ENCODE measurements at regions not wholly inside any gene's neighbourhood (a gene's known extent, or its start where the extent isn't known, plus 50 kb on each side); places are given as distances from the start of the nearest gene placed in this dataset.

DNA sequence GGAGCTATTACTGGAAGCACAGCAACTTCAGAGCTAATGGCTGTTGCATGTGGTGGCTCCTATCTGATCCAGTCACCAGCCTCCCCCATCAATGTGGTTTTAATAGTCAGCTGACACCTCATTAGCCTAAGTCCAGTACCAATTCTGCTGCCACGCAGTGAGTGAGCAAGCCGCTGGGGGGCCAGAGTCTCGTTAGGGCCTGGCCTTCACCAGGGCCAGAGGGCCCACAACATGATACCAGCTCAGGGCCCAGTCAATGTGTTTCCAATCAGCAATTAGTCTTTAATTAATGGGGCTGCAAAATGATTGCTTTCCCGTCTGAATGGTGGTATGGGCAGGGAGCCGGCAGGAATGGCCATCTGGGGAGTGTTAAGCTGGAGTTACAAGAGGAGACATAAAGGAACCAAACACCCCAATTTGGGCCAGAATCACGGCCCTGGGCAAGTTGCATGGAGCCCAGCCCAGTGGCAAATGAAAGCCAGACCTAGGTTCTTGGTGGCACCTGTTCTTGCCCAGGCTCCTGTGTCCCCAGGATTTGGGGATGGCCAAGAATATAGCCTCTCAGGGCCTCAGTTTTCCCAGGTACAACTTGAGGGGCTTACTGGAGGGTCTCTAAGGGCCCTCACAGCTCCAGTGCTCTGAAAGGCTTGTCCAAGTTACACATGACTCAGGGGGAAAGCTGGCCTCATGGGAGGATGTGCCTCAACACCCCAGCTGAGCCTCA is 119.2 kb downstream of the EFNB1 start:
- Histone ChIP-seq H3K36me3 (ENCODE audit: control insufficient read depth in 4 of 4, insufficient read depth in 4 of 4, low read length in 4 of 4) (no peaks in the 10 kb centered on the region), H3K9me3 (ENCODE audit: control insufficient read depth in 4 of 4, insufficient read depth in 3 of 4, low read length in 3 of 4) (no peaks in the 10 kb centered on the region), H3K9ac (ENCODE audit: insufficient read depth in 1 of 2, low read length in 2 of 2) (no peak overlapping the region), H3K4me1 (ENCODE audit: control insufficient read depth in 5 of 5, insufficient read depth in 5 of 5, low read length in 5 of 5) (peaks cover 0 to 17% (median 0%) of the 10 kb centered on the region in 5 donors), H3K27me3 (ENCODE audit: control insufficient read depth in 3 of 3, insufficient read depth in 3 of 3, low read length in 2 of 3) (no peaks in the 10 kb centered on the region), H3K4me3 (no peak overlapping the region), H3K27ac (ENCODE audit: low read depth in 1 of 2, low read length in 1 of 2) (no peak overlapping the region)
- DNase-seq = peak in 2 of 3 donors; percentile 30 to 45
- 76 to 100% methylated on average over 6 of the region's 6 CpGs for WGBS, 2 donors
- TF ChIP-seq, protein P1, sequence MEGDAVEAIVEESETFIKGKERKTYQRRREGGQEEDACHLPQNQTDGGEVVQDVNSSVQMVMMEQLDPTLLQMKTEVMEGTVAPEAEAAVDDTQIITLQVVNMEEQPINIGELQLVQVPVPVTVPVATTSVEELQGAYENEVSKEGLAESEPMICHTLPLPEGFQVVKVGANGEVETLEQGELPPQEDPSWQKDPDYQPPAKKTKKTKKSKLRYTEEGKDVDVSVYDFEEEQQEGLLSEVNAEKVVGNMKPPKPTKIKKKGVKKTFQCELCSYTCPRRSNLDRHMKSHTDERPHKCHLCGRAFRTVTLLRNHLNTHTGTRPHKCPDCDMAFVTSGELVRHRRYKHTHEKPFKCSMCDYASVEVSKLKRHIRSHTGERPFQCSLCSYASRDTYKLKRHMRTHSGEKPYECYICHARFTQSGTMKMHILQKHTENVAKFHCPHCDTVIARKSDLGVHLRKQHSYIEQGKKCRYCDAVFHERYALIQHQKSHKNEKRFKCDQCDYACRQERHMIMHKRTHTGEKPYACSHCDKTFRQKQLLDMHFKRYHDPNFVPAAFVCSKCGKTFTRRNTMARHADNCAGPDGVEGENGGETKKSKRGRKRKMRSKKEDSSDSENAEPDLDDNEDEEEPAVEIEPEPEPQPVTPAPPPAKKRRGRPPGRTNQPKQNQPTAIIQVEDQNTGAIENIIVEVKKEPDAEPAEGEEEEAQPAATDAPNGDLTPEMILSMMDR (IDR thresholded peaks at IDR 0.05; ENCODE audit: control extremely low read depth, extremely low read depth) = no peak
- no peak for ATAC-seq (ENCODE audit: insufficient read depth, low FRiP score)

DNA sequence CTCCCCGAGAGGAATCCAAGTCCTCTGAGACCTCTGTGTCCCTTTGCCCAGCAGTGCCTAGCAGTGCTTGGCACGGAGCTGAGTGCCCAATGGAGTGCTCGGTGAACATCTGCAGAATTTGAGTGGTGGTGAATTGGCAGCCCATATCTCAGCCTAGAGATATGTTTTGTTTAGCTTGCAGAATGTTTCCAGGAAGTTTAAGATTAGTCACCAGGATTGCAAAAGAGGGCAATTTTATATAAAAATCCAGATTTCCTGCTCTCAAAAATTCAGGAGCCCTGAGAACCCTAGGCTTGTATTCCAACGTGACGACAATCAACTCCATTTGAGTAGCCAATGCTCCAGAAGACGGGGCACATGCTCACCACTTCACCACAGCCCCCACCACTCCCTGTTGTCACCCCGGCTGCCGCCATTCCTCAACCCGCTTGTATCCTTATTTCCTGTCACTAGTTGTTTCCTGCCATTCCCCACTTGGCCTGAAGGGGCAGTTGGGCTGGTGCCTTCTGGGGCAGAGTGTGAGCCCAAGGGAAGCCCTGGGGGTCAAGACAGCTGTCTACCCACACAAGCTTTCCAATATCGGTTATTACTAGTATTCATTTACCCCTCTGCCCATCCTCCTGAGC is 116.9 kb downstream of the EFNB1 start:
- Histone ChIP-seq H3K27ac (ENCODE audit: low read depth in 1 of 2, low read length in 1 of 2) (no peak overlapping the region), H3K4me1 (ENCODE audit: control insufficient read depth in 5 of 5, insufficient read depth in 5 of 5, low read length in 5 of 5) (peaks cover 0 to 37% (median 6%) of the 10 kb centered on the region in 5 donors), H3K4me3 (no peak overlapping the region), H3K36me3 (ENCODE audit: control insufficient read depth in 4 of 4, insufficient read depth in 4 of 4, low read length in 4 of 4) (no peaks in the 10 kb centered on the region), H3K27me3 (ENCODE audit: control insufficient read depth in 3 of 3, insufficient read depth in 3 of 3, low read length in 2 of 3) (peaks cover 0 to 3% (median 0%) of the 10 kb centered on the region in 3 donors), H3K9me3 (ENCODE audit: control insufficient read depth in 4 of 4, insufficient read depth in 3 of 4, low read length in 3 of 4) (no peaks in the 10 kb centered on the region), H3K9ac (ENCODE audit: insufficient read depth in 1 of 2, low read length in 2 of 2) (no peak overlapping the region)
- 73 to 86% methylated on average over 10 of the region's 10 CpGs for WGBS, 2 donors
- TF ChIP-seq, protein P1 (IDR thresholded peaks at IDR 0.05; ENCODE audit: control extremely low read depth, extremely low read depth) = no peak
- ATAC-seq (ENCODE audit: insufficient read depth, low FRiP score) = no peak
- peak in 2 of 3 donors; percentile 54 to 68 for DNase-seq

DNA sequence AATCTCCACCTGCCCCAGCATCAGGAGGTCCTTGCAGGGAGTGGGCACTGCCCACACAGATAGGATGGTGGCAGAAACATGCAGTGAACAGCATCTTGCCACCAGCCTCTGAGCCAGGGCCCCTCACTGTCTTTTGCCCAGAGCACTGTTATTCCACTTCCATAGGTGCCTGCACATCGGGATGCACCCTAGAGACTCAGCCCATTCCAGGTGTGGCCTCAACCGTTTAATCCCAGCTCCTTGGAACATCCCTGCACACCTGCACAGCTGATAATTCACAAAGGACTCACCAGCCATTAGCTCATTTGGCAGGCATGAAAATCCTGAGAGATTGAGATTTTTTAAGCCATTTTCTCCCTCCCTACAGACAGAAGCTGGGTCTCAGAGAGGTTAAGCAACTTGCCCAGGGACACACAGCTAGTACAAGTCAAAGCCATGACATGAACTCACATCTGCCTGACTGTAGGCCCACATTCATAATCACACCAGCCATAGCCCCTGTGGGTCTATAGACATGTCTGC is 116.3 kb downstream of the EFNB1 start:
- Histone ChIP-seq H3K27me3 (ENCODE audit: control insufficient read depth in 3 of 3, insufficient read depth in 3 of 3, low read length in 2 of 3) (peaks cover 0 to 3% (median 0%) of the 10 kb centered on the region in 3 donors), H3K9ac (ENCODE audit: insufficient read depth in 1 of 2, low read length in 2 of 2) (no peak overlapping the region), H3K4me1 (ENCODE audit: control insufficient read depth in 5 of 5, insufficient read depth in 5 of 5, low read length in 5 of 5) (peaks cover 0 to 40% (median 6%) of the 10 kb centered on the region in 5 donors), H3K4me3 (no peak overlapping the region), H3K27ac (ENCODE audit: low read depth in 1 of 2, low read length in 1 of 2) (no peak overlapping the region), H3K9me3 (ENCODE audit: control insufficient read depth in 4 of 4, insufficient read depth in 3 of 4, low read length in 3 of 4) (no peaks in the 10 kb centered on the region), H3K36me3 (ENCODE audit: control insufficient read depth in 4 of 4, insufficient read depth in 4 of 4, low read length in 4 of 4) (no peaks in the 10 kb centered on the region)
- no peak for ATAC-seq (ENCODE audit: insufficient read depth, low FRiP score)
- TF ChIP-seq, protein P1 (IDR thresholded peaks at IDR 0.05; ENCODE audit: control extremely low read depth, extremely low read depth) = no peak
- WGBS, 2 donors = 80 to 88% methylated on average over 2 of the region's 2 CpGs
- no peak for DNase-seq
